ENCODE measurements at regions not wholly inside any gene's neighbourhood (a gene's known extent, or its start where the extent isn't known, plus 50 kb on each side); places are given as distances from the start of the nearest gene placed in this dataset.

DNA sequence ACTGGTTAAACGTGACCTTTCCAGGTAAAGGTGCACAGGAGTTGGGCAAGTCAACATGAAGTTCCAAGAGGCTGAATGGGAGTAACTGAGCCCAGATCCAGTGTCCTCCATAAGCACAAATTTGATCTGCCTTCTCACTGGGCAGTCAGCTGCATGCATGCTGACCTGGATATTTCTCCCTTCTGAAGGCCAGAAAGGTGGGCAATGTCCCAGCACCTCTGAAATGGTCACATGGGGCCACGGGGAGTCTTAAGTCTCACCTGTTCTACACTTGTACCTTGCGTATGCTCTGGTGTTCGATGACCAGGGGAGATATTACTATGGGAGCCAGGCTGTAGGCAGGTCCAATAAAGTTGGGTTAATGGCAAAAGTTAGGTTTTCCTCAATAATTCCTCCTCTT lies 240.2 kb downstream of the SIPA1L2 start:
- TF ChIP-seq, protein P1, sequence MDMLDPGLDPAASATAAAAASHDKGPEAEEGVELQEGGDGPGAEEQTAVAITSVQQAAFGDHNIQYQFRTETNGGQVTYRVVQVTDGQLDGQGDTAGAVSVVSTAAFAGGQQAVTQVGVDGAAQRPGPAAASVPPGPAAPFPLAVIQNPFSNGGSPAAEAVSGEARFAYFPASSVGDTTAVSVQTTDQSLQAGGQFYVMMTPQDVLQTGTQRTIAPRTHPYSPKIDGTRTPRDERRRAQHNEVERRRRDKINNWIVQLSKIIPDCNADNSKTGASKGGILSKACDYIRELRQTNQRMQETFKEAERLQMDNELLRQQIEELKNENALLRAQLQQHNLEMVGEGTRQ (IDR thresholded peaks at IDR 0.05; ENCODE audit: low read depth, low read length), result no peak
- TF ChIP-seq, protein P2, sequence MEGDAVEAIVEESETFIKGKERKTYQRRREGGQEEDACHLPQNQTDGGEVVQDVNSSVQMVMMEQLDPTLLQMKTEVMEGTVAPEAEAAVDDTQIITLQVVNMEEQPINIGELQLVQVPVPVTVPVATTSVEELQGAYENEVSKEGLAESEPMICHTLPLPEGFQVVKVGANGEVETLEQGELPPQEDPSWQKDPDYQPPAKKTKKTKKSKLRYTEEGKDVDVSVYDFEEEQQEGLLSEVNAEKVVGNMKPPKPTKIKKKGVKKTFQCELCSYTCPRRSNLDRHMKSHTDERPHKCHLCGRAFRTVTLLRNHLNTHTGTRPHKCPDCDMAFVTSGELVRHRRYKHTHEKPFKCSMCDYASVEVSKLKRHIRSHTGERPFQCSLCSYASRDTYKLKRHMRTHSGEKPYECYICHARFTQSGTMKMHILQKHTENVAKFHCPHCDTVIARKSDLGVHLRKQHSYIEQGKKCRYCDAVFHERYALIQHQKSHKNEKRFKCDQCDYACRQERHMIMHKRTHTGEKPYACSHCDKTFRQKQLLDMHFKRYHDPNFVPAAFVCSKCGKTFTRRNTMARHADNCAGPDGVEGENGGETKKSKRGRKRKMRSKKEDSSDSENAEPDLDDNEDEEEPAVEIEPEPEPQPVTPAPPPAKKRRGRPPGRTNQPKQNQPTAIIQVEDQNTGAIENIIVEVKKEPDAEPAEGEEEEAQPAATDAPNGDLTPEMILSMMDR (conservative IDR thresholded peaks at IDR 0.05; ENCODE audit: low read depth, low read length), result no peak

All from IMR-90 (cell line).